ENCODE measurements at regions not wholly inside any gene's neighbourhood (a gene's known extent, or its start where the extent isn't known, plus 50 kb on each side); places are given as distances from the start of the nearest gene placed in this dataset.

GRCh38 chr6:130314271-130314670 is 51.5 kb upstream of the TMEM200A start:
- FAIRE-seq, result peak; percentile 72

GRCh38 chr6:130313206-130313605 is 52.6 kb upstream of the TMEM200A start:
- no peak for FAIRE-seq

GRCh38 chr6:130309028-130309427 is 56.8 kb upstream of the TMEM200A start:
- no peak for FAIRE-seq

GRCh38 chr6:130307752-130308361 is 58.0 kb upstream of the TMEM200A start:
- FAIRE-seq, result peak; percentile 21

- peak; percentile 98 for FAIRE-seq
Observed at GRCh38 chr6:130306377-130306776, 59.4 kb upstream of the TMEM200A start.

- FAIRE-seq, result no peak
Observed at GRCh38 chr6:130303431-130303830, 62.4 kb upstream of the TMEM200A start.

- no peak for FAIRE-seq
Observed at GRCh38 chr6:130298258-130298657, 67.6 kb upstream of the TMEM200A start.

- FAIRE-seq, result no peak
Observed at GRCh38 chr6:130296854-130297253, 69.0 kb upstream of the TMEM200A start.

GRCh38 chr6:130293800-130294199 is 71.0 kb upstream of the SAMD3 start:
- FAIRE-seq, result no peak

- no peak for FAIRE-seq
Observed at GRCh38 chr6:130288065-130288464, 65.3 kb upstream of the SAMD3 start.

GRCh38 chr6:130282234-130282995 is 59.7 kb upstream of the SAMD3 start:
- no peak for FAIRE-seq

- FAIRE-seq, result no peak
Observed at GRCh38 chr6:130276507-130276906, 53.8 kb upstream of the SAMD3 start.

- FAIRE-seq, result no peak
Observed at GRCh38 chr6:130274007-130274406, 51.3 kb upstream of the SAMD3 start.
